ENCODE measurements at regions not wholly inside any gene's neighbourhood (a gene's known extent, or its start where the extent isn't known, plus 50 kb on each side); places are given as distances from the start of the nearest gene placed in this dataset.

DNA sequence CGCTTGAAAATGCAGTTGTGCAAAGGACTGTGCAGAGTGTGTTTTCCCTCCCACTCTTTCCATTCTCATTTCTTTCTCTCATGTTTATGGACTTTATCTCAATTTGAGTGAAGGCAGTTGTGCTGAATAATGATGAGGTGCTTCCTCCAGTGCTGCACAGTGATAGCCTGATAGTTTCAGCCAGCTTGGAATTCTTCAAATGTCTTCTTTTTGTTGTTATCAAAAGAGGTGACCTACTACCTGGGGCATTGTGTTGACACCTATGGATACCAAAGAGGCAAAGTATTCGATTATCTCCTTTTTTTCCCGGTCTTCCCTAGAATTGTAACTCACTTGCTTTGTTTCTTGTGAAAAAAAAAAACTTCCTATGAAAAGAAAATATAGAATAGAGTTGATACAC lies 132.6 kb upstream of the ESRRG start:
- DNase-seq (ENCODE audit: low spot score) = no peak

DNA sequence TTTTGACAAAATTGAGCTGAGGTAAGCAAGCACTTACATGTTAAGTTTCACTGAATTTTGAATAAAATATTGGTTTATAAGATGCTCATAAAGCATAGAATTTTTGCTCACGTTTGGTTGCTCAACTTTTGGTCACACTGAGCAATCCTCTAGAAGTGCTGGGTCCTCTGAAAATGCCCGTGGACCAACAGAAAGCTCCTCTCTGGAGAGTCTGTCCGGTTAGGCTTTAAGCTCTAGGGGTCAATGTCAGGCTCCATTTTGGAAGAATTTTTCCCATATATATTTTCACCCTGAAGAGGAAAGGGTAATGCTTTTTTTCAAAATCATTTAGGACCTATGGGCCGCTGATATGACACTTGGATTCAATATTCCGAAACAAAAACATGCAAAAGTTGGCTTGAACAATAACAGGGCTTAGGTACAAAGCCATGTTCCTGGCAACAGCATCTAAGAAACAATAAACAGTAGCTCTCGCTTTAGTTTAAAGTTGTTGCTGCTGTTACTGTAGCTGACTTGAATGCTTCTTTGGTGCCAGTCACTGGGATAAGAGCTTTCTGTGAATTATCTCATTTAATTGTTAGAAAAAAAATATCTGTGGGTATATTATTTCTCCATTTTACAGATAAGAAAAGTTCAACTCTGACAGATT lies 131.7 kb upstream of the ESRRG start:
- no peak for DNase-seq (ENCODE audit: low spot score)

DNA sequence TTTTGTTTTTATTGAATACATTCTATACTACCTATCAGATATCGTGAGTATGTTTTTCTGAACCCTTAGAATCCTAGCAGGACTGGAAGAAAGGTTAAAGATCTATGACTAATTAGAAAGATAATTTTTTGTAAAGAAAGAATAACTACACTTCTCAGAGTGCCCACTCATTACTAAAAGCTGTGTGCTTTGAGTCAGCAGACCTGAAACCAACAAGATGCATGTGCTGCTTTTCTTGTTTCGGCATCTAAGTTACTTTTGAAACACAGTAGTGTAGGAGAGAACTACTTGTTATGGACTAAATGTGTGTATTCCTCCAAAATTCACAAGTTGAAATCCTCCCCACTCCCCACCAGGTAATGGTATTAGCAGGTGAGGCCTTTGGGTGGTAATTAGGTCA lies 127.8 kb upstream of the ESRRG start:
- DNase-seq (ENCODE audit: low spot score) = no peak

- DNase-seq (ENCODE audit: low spot score) = no peak
These were observed 125.9 kb upstream of the ESRRG start for GRCh38 chr1:216849146-216849545.

GRCh38 chr1:216847397-216848036 lies 124.3 kb upstream of the ESRRG start:
- no peak for DNase-seq (ENCODE audit: low spot score)

GRCh38 chr1:216846339-216846738 lies 123.1 kb upstream of the ESRRG start:
- no peak for DNase-seq (ENCODE audit: low spot score)

- no peak for DNase-seq (ENCODE audit: low spot score)
These were observed 120.2 kb upstream of the ESRRG start for GRCh38 chr1:216843409-216843808.

DNA sequence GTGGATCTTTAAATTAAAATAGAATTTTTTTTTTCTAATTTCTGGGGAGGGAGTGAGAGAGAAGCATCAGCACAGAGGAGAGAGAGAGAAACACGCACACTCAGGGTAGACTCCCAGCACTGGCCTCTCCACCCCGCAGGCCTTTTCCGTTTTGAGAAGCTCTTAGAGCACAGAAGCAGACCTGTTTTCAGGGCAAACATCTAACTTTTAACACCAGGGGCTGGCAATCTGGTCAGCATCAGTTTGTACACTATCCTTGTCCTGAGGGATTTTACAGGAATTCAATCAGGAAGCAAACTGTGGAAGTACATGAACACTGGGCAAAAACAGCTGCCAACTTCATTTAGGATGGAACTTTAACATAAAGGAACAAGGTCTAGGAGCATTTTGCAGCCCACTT lies 117.9 kb upstream of the ESRRG start:
- DNase-seq (ENCODE audit: low spot score) = no peak

GRCh38 chr1:216836316-216836715 lies 113.1 kb upstream of the ESRRG start:
- DNase-seq (ENCODE audit: low spot score) = no peak

DNA sequence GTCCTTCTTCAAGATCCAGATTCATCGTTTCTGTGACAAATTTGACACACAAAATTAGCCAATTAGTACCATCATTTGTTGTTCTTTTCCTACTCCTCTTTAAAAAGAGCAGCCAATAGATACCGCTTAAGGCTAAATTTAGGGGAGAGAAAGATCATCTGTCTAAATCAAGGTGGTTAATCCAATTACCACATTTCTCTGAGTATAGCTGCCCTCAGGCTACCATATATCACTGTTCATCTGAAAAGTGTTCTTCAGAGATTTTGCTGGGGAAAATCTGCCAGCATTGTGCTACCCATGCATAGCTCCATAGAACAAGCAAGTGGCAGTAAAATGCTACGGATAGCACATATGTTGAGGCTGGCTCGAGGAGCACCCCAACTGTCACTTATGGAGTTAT lies 110.3 kb upstream of the ESRRG start:
- no peak for DNase-seq (ENCODE audit: low spot score)

GRCh38 chr1:216832192-216832591 lies 109.0 kb upstream of the ESRRG start:
- DNase-seq (ENCODE audit: low spot score) = no peak

DNA sequence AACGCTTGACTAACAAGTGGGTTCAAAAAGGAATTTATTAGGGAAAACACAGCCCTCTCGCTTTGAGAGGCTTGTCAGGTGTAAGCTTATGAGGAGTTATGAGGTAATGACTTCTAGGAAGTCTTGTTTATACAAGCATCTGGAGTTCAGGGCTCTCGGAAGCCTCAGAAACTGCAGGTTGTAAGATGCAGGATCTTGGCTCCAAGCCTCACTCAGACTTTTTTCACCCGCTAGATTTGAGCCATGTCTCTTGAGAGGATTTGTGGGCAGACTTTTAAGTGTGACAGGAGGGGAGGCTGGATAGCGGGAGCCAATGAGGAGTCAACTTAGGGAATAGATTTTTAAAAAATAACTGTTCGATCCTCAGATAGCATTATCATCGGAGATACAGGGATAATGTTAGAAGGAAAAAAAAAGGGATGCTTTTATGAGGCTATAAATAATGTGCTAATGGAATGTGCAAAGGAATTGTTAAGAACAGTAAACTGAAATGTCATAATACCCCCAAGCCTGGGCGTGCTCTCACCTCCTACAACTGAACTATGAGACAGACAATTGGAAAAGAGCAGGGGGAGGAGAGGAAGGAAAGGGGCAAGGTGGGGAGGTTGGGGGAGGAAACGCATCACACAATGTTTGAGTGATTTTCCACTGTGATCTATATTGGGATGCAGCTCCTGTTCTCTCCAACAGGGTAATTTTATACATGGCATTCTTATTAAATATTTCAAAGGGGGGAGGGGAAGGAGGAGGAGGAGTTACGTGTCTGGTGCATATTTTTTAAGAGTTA lies 107.4 kb upstream of the ESRRG start:
- no peak for DNase-seq (ENCODE audit: low spot score)

- no peak for DNase-seq (ENCODE audit: low spot score)
These were observed 104.0 kb upstream of the ESRRG start for GRCh38 chr1:216827251-216827650.

DNA sequence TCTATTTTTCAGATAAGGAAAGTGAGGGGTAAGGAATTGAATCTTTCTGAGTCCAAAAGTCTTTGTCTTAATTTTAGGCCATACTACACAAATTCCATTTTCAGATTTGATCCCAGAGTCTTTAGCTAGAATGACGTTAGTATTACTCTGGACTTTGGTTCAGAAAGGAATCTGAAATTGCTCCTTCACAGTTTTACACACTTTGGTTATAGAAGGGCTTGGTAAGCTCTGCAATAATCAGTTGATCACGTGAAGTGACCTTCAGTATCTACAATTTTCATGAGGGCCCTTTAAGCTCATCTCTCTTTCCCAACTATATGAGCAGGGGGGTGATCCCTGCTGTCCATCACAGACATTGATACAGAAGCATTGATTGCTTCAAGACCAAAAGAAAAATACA lies 103.4 kb upstream of the ESRRG start:
- no peak for DNase-seq (ENCODE audit: low spot score)

- DNase-seq (ENCODE audit: low spot score) = no peak
These were observed 103.0 kb upstream of the ESRRG start for GRCh38 chr1:216826214-216826613.

DNA sequence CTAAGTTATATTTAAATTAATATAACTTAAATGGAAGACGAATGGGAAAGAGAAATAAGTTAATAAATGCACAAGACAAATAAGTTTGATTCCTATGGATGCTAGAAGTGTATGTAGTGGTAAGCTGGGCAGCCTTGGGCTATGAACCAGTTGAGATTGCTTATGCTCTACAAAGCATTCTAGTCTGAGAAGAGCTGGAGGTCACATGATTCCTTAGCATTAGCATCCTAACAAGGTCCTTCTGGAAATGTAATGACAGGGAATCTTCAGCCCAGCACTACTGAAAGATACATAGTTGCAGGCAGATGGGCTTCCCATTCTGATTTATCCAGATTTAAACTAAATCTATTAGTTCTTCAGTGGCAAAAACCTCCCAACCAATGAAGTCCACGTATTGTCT lies 102.3 kb upstream of the ESRRG start:
- DNase-seq (ENCODE audit: low spot score) = no peak

GRCh38 chr1:216824511-216824910 lies 101.3 kb upstream of the ESRRG start:
- no peak for DNase-seq (ENCODE audit: low spot score)

DNA sequence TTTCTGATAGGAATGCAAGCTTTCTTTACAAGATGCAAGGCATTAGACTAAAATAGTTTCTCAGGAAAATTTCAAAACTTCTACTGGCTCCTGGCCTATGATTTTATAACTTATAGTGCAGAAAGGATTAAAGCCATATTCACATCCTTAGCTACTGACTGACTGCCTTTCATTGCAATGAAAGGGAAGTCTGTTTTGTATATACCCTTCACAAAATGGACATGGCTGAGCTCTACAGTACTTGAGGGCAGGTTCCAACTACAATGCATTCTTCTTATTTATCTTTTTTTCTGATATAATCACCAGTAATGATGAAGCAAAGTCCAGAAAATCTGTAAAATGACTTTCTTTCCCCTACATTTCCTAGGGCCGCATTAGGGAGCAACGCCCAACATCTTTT lies 100.5 kb upstream of the ESRRG start:
- no peak for DNase-seq (ENCODE audit: low spot score)

- no peak for DNase-seq (ENCODE audit: low spot score)
These were observed 99.3 kb upstream of the ESRRG start for GRCh38 chr1:216822480-216822879.

DNA sequence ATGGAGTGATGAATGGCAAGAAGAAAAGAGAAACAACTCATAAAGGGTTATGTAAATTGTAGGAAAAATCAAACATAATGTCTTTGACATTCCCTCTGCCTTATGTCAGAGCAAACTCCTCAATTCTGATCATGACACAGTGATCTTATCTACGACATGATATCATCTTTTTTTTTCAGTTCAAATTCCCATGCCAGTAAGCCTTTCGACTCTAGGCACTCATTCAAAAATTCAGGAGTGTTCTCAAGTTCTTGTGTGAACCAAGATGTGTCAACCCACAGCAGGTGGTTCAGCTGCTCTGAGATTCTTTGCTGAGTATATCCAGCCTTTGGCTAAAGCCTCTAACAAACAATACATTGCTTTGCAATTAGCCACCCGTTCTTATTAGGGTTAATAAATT lies 97.1 kb upstream of the ESRRG start:
- DNase-seq (ENCODE audit: low spot score) = no peak

DNA sequence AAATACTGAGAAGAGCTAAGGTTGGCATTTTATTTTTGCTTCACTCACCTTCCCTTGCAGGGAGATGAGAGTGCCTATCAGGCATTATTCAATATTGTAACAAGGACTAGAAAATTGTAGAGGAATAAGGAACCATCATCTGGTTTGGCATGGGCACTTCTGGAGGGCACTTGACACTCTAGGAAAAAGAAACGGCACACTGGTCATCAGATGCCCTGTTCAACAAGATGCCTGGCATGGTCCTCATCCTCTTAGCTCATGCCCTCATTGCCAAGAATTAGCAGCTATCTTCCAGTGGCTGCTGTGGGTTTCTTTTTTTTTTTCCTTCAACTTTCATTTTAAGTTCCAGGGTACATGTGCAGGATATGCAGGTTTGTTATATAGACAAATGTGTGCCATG lies 95.1 kb upstream of the ESRRG start:
- no peak for DNase-seq (ENCODE audit: low spot score)

GRCh38 chr1:216815260-216816131 lies 92.3 kb upstream of the ESRRG start:
- DNase-seq (ENCODE audit: low spot score) = no peak
